ENCODE measurements at regions not wholly inside any gene's neighbourhood (a gene's known extent, or its start where the extent isn't known, plus 50 kb on each side); places are given as distances from the start of the nearest gene placed in this dataset.

DNA sequence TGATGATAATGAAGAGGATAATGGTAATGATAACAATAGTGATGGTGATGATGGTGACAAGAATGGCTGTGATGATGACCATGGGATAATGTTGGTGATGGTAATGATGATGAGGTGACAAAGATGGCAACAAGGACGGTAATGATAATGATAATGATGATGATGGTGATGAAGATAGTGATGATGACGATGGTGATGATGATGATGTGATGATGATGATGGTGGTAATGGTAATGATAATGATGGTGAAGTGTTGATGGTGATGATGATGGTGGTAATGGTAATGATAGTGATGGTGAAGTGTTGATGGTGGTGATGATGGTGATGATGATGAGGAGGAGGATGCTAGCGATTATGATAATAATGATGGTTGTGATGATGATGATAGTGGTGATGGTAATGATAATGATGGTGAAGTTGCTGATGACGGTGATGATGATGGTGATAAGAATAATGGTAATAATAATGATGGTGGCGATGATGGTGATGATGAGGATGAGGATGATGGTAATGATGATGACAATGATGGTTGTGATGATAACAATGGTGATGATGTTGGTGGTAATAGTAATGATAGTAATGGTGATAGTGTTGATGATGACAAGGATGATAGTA, 54.7 kb upstream of the OPCML start (continued):
- TF ChIP-seq, protein P1, sequence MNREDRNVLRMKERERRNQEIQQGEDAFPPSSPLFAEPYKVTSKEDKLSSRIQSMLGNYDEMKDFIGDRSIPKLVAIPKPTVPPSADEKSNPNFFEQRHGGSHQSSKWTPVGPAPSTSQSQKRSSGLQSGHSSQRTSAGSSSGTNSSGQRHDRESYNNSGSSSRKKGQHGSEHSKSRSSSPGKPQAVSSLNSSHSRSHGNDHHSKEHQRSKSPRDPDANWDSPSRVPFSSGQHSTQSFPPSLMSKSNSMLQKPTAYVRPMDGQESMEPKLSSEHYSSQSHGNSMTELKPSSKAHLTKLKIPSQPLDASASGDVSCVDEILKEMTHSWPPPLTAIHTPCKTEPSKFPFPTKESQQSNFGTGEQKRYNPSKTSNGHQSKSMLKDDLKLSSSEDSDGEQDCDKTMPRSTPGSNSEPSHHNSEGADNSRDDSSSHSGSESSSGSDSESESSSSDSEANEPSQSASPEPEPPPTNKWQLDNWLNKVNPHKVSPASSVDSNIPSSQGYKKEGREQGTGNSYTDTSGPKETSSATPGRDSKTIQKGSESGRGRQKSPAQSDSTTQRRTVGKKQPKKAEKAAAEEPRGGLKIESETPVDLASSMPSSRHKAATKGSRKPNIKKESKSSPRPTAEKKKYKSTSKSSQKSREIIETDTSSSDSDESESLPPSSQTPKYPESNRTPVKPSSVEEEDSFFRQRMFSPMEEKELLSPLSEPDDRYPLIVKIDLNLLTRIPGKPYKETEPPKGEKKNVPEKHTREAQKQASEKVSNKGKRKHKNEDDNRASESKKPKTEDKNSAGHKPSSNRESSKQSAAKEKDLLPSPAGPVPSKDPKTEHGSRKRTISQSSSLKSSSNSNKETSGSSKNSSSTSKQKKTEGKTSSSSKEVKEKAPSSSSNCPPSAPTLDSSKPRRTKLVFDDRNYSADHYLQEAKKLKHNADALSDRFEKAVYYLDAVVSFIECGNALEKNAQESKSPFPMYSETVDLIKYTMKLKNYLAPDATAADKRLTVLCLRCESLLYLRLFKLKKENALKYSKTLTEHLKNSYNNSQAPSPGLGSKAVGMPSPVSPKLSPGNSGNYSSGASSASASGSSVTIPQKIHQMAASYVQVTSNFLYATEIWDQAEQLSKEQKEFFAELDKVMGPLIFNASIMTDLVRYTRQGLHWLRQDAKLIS (CRISPR knock-in tag; IDR thresholded peaks at IDR 0.05; ENCODE audit: borderline replicate concordance), result no peak
- TF ChIP-seq CREB1 (CRISPR knock-in tag; IDR thresholded peaks at IDR 0.05) (no peak), OVOL2 (CRISPR knock-in tag; IDR thresholded peaks at IDR 0.05; ENCODE audit: borderline replicate concordance) (no peak), GTF2I (CRISPR knock-in tag; conservative IDR thresholded peaks at IDR 0.05) (no peak), MXD4 (CRISPR knock-in tag; IDR thresholded peaks at IDR 0.05; ENCODE audit: borderline replicate concordance) (no peak), GABPB1 (CRISPR knock-in tag; IDR thresholded peaks at IDR 0.05) (no peak)
- TF ChIP-seq, protein P2, sequence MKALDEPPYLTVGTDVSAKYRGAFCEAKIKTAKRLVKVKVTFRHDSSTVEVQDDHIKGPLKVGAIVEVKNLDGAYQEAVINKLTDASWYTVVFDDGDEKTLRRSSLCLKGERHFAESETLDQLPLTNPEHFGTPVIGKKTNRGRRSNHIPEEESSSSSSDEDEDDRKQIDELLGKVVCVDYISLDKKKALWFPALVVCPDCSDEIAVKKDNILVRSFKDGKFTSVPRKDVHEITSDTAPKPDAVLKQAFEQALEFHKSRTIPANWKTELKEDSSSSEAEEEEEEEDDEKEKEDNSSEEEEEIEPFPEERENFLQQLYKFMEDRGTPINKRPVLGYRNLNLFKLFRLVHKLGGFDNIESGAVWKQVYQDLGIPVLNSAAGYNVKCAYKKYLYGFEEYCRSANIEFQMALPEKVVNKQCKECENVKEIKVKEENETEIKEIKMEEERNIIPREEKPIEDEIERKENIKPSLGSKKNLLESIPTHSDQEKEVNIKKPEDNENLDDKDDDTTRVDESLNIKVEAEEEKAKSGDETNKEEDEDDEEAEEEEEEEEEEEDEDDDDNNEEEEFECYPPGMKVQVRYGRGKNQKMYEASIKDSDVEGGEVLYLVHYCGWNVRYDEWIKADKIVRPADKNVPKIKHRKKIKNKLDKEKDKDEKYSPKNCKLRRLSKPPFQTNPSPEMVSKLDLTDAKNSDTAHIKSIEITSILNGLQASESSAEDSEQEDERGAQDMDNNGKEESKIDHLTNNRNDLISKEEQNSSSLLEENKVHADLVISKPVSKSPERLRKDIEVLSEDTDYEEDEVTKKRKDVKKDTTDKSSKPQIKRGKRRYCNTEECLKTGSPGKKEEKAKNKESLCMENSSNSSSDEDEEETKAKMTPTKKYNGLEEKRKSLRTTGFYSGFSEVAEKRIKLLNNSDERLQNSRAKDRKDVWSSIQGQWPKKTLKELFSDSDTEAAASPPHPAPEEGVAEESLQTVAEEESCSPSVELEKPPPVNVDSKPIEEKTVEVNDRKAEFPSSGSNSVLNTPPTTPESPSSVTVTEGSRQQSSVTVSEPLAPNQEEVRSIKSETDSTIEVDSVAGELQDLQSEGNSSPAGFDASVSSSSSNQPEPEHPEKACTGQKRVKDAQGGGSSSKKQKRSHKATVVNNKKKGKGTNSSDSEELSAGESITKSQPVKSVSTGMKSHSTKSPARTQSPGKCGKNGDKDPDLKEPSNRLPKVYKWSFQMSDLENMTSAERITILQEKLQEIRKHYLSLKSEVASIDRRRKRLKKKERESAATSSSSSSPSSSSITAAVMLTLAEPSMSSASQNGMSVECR (CRISPR knock-in tag; IDR thresholded peaks at IDR 0.05; ENCODE audit: borderline replicate concordance), result no peak
- TF ChIP-seq, protein P3, sequence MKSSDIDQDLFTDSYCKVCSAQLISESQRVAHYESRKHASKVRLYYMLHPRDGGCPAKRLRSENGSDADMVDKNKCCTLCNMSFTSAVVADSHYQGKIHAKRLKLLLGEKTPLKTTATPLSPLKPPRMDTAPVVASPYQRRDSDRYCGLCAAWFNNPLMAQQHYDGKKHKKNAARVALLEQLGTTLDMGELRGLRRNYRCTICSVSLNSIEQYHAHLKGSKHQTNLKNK (CRISPR knock-in tag; IDR thresholded peaks at IDR 0.05), result no peak
- TF ChIP-seq, protein P4, sequence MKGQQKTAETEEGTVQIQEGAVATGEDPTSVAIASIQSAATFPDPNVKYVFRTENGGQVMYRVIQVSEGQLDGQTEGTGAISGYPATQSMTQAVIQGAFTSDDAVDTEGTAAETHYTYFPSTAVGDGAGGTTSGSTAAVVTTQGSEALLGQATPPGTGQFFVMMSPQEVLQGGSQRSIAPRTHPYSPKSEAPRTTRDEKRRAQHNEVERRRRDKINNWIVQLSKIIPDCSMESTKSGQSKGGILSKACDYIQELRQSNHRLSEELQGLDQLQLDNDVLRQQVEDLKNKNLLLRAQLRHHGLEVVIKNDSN (CRISPR knock-in tag; IDR thresholded peaks at IDR 0.05), result no peak

DNA sequence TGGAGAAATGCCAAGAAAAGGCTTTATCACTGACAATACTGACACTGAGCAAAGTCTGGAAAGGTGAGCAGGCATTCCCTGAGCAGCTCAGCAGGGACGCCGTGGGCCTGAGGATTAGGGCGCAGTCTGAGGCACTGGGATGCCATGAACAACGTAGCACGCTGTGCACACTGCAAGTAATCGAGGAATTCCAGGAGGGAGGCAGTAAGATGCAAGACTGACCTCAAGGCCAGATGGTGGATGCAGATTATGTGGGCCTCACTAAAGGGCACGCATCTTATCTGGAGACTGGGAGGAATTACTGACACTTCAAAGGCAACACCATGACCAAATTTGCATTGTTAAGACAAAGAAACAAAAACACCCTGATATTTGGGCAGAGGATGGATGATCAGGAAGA, 50.4 kb upstream of the OPCML start:
- ATAC-seq (no peak), DNase-seq (ENCODE audit: low spot score) (no peak)
- Mint-ChIP-seq H3K36me3 (no peaks in the 10 kb centered on the region), H3K27ac (no peak overlapping the region), H3K27me3 (ENCODE audit: low read depth) (no peaks in the 10 kb centered on the region; the same call in 1 of the 2 replicates), H3K9me3 (peaks cover 14% of the 10 kb centered on the region), H3K4me3 (no peak overlapping the region), H3K4me1 (peaks cover 18% of the 10 kb centered on the region)
- TF ChIP-seq PRRX2 (CRISPR knock-in tag; IDR thresholded peaks at IDR 0.05) (no peak), CREM (CRISPR knock-in tag; IDR thresholded peaks at IDR 0.05) (no peak), ZNF416 (CRISPR knock-in tag; IDR thresholded peaks at IDR 0.05) (no peak)
- TF ChIP-seq, protein P5, sequence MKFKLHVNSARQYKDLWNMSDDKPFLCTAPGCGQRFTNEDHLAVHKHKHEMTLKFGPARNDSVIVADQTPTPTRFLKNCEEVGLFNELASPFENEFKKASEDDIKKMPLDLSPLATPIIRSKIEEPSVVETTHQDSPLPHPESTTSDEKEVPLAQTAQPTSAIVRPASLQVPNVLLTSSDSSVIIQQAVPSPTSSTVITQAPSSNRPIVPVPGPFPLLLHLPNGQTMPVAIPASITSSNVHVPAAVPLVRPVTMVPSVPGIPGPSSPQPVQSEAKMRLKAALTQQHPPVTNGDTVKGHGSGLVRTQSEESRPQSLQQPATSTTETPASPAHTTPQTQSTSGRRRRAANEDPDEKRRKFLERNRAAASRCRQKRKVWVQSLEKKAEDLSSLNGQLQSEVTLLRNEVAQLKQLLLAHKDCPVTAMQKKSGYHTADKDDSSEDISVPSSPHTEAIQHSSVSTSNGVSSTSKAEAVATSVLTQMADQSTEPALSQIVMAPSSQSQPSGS (CRISPR knock-in tag; IDR thresholded peaks at IDR 0.05; ENCODE audit: borderline replicate concordance, low read depth), result no peak
- TF ChIP-seq, protein P6, sequence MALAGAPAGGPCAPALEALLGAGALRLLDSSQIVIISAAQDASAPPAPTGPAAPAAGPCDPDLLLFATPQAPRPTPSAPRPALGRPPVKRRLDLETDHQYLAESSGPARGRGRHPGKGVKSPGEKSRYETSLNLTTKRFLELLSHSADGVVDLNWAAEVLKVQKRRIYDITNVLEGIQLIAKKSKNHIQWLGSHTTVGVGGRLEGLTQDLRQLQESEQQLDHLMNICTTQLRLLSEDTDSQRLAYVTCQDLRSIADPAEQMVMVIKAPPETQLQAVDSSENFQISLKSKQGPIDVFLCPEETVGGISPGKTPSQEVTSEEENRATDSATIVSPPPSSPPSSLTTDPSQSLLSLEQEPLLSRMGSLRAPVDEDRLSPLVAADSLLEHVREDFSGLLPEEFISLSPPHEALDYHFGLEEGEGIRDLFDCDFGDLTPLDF (CRISPR knock-in tag; IDR thresholded peaks at IDR 0.05), result no peak
- TF ChIP-seq, protein P7, sequence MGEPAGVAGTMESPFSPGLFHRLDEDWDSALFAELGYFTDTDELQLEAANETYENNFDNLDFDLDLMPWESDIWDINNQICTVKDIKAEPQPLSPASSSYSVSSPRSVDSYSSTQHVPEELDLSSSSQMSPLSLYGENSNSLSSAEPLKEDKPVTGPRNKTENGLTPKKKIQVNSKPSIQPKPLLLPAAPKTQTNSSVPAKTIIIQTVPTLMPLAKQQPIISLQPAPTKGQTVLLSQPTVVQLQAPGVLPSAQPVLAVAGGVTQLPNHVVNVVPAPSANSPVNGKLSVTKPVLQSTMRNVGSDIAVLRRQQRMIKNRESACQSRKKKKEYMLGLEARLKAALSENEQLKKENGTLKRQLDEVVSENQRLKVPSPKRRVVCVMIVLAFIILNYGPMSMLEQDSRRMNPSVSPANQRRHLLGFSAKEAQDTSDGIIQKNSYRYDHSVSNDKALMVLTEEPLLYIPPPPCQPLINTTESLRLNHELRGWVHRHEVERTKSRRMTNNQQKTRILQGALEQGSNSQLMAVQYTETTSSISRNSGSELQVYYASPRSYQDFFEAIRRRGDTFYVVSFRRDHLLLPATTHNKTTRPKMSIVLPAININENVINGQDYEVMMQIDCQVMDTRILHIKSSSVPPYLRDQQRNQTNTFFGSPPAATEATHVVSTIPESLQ (CRISPR knock-in tag; IDR thresholded peaks at IDR 0.05), result no peak
- POLR2A ChIA-PET, result no interaction called here
- CTCF ChIA-PET, result no interaction called here
